Transverse colon (tissue), 4 donors: ENCODE measurements at regions not wholly inside any gene's neighbourhood (a gene's known extent, or its start where the extent isn't known, plus 50 kb on each side); places are given as distances from the start of the nearest gene placed in this dataset.

Experiments
- DNase-seq: peaks from one replicate; pipeline ENCODE4 v3.0.0-alpha.2; 2019
- H3K27ac ChIP-seq, 4 donors: fragments of 200-600 bp; sonication (generic); 2 replicates each; pipeline ENCODE4 v1.5.1; 2016 to 2018; ENCODE audit warnings: inconsistent platforms in 4 of 4
- H3K27me3 ChIP-seq: fragments of 200-600 bp; sonication (generic); 2 replicates; pipeline ENCODE4 v1.5.1; 2017; ENCODE audit warnings: inconsistent platforms
- H3K36me3 ChIP-seq, 4 donors: fragments of 200-600 bp; sonication (generic); 2 replicates each; pipeline ENCODE4 v1.5.1; 2017 to 2019; ENCODE audit warnings: inconsistent platforms in 4 of 4
- H3K4me1 ChIP-seq, 4 donors: fragments of 200-600 bp; sonication (generic); 2 replicates each; pipeline ENCODE4 v1.5.1; 2017 to 2020; ENCODE audit warnings: inconsistent platforms in 4 of 4
- H3K4me3 ChIP-seq, 4 donors: fragments of 200-600 bp; sonication (generic); 1 replicate in 1 of 4; 2 replicates in 3 of 4; pipeline versions ENCODE4 v1.5.1 to v1.6.1; 2017 to 2019; ENCODE audit warnings: inconsistent platforms in 4 of 4
- H3K9me3 ChIP-seq, 2 donors: fragments of 200-600 bp; sonication (generic); 2 replicates each; pipeline ENCODE4 v1.5.1; 2017 to 2019; ENCODE audit warnings: inconsistent platforms in 2 of 2
- CTCF ChIP-seq, 5 experiments: fragments of 200-600 bp in 3 of 5; fragments of 450-650 bp in 2 of 5; sonication (generic) in 3 of 5; IDR thresholded peaks; 1 replicate in 2 of 5; 2 replicates in 3 of 5; pipeline ENCODE4 v1.5.1; 2016 to 2017; ENCODE audit warnings: antibody characterized with exemption in 5 of 5, inconsistent platforms in 3 of 5, mild to moderate bottlenecking in 2 of 5, moderate library complexity in 1 of 5
- EP300 ChIP-seq: sonication (generic); formaldehyde crosslinking; IDR thresholded peaks from one replicate; pipeline ENCODE4 v1.6.1; 2017; ENCODE audit warnings: antibody characterized with exemption, low read depth
- POLR2A ChIP-seq: fragments of 450-650 bp; IDR thresholded peaks from one replicate; pipeline ENCODE4 v1.6.1; 2016; ENCODE audit warnings: antibody characterized with exemption, mild to moderate bottlenecking, moderate library complexity
- POLR2AphosphoS5 ChIP-seq, 3 donors: sonication (generic); formaldehyde crosslinking; IDR thresholded peaks; one replicate each; pipeline ENCODE4 v1.6.1; 2016; ENCODE audit warnings: antibody characterized with exemption in 3 of 3
- WGBS, 2 donors: methylation state at CpG; one replicate each; pipeline ENCODE4 v1.1.5; 2018; ENCODE audit warnings: low coverage in 1 of 2; 5-methylcytosine and 5-hydroxymethylcytosine counted together
- in situ Hi-C, 4 donors: fragments of 200-750 bp; cut with MboI; loops; one replicate each; pipeline versions ENCODE4 v1.15.0 to v1.15.1; 2017; ENCODE audit warnings: low sequenced_read_pairs in 3 of 4, low pct_ligation_motif_present in 1 of 4, low pct_unique_long_range_greater_than_20kb in 1 of 4
- intact Hi-C: fragments of 100-400 bp; cut with DNase I; formaldehyde crosslinking; loops from one replicate; pipeline ENCODE4 v1.15.1; 2023; ENCODE audit warnings: low total_unique reads

- in situ Hi-C loops = no loop called here
- Histone ChIP-seq H3K9me3 (no peaks in the 10 kb centered on the region), H3K27ac (no peak overlapping the region), H3K4me1 (no peaks in the 10 kb centered on the region), H3K36me3 (no peaks in the 10 kb centered on the region), H3K27me3 (no peaks in the 10 kb centered on the region), H3K4me3 (no peak overlapping the region)
- 53% methylated on average over 3 of the region's 3 CpGs; no CpG with 5 or more reads in 1 of the 2 donors for WGBS, 2 donors
- TF ChIP-seq POLR2A (no peak), EP300 (no peak), CTCF (IDR thresholded peaks at IDR 0.05) (no peak), POLR2AphosphoS5 (IDR thresholded peaks at IDR 0.05) (no peak)
- DNase-seq = no peak
- intact Hi-C loops = no loop called here
Observed at GRCh38 chrX:95029571-95029970, 1355.6 kb downstream of the FAM133A start.

GRCh38 chrX:95040104-95040503 is 1366.1 kb downstream of the FAM133A start:
- TF ChIP-seq CTCF (IDR thresholded peaks at IDR 0.05) (no peak), EP300 (no peak), POLR2AphosphoS5 (IDR thresholded peaks at IDR 0.05) (no peak), POLR2A (no peak)
- 20 to 42% methylated on average over 1 of the region's 1 CpG for WGBS, 2 donors
- in situ Hi-C loops = no loop called here

GRCh38 chrX:95044331-95044730 is 1370.3 kb downstream of the FAM133A start:
- intact Hi-C loops = no loop called here
- 72% methylated on average over 4 of the region's 4 CpGs; no CpG with 5 or more reads in 1 of the 2 donors for WGBS, 2 donors
- no peak for DNase-seq
- Histone ChIP-seq H3K27me3 (no peaks in the 10 kb centered on the region), H3K4me1 (no peaks in the 10 kb centered on the region), H3K36me3 (no peaks in the 10 kb centered on the region), H3K27ac (no peak overlapping the region), H3K9me3 (no peaks in the 10 kb centered on the region), H3K4me3 (no peak overlapping the region)
- no peak for TF ChIP-seq CTCF (IDR thresholded peaks at IDR 0.05)
- TF ChIP-seq POLR2AphosphoS5 (IDR thresholded peaks at IDR 0.05) = no peak
- no peak for TF ChIP-seq EP300
- TF ChIP-seq POLR2A = no peak
- in situ Hi-C loops = no loop called here

More at GRCh38 chrX:95040104-95040503, 1366.1 kb downstream of the FAM133A start:
- Histone ChIP-seq H3K27ac (no peak overlapping the region), H3K4me3 (no peak overlapping the region), H3K27me3 (no peaks in the 10 kb centered on the region), H3K36me3 (no peaks in the 10 kb centered on the region), H3K4me1 (no peaks in the 10 kb centered on the region), H3K9me3 (no peaks in the 10 kb centered on the region)
- DNase-seq = no peak
- intact Hi-C loops = no loop called here

- in situ Hi-C loops (no loop called here), intact Hi-C loops (no loop called here)
- Histone ChIP-seq H3K9me3 (no peaks in the 10 kb centered on the region), H3K4me3 (no peak overlapping the region), H3K27me3 (no peaks in the 10 kb centered on the region), H3K27ac (no peak overlapping the region), H3K36me3 (no peaks in the 10 kb centered on the region), H3K4me1 (no peaks in the 10 kb centered on the region)
- TF ChIP-seq EP300 = no peak
- TF ChIP-seq CTCF (IDR thresholded peaks at IDR 0.05) = no peak
- WGBS, 2 donors = 78% methylated on average over 2 of the region's 2 CpGs; no CpG with 5 or more reads in 1 of the 2 donors
- DNase-seq = no peak
Observed at GRCh38 chrX:95055991-95056390, 1382.0 kb downstream of the FAM133A start.
